WTC11 (cell line): ENCODE measurements at regions not wholly inside any gene's neighbourhood (a gene's known extent, or its start where the extent isn't known, plus 50 kb on each side); places are given as distances from the start of the nearest gene placed in this dataset.

Experiments used
- ATAC-seq: fragments of 200-7000 bp; cut with Tn5 transposase; 2 replicates; pipeline ENCODE4 v1.10.0; 2021; ENCODE audit warnings: mild to moderate bottlenecking, moderate library complexity
- CTCF ChIA-PET: fragments of 300-600 bp; sonication (Branson Sonifier 250); formaldehyde crosslinking; loops from one replicate; lab custom pipeline; 2021; ENCODE audit warnings: antibody characterized with exemption; lab: Charles Lee
- POLR2A ChIA-PET: fragments of 350-600 bp; sonication (Branson Sonifier 250); formaldehyde crosslinking; loops from one replicate; lab custom pipeline; 2021; ENCODE audit warnings: antibody characterized with exemption; lab: Charles Lee
- DNase-seq: peaks from one replicate; pipeline ENCODE4 v3.0.0; 2021; ENCODE audit warnings: low spot score
- H3K27ac Mint-ChIP-seq: 2 replicates; pipeline ENCODE4 v1.8.0; 2021; ENCODE audit warnings: mixed read lengths
- H3K27me3 Mint-ChIP-seq: 2 replicates; pipeline ENCODE4 v1.8.0; 2021; ENCODE audit warnings: low read depth, mild to moderate bottlenecking, moderate library complexity, mixed read lengths
- H3K36me3 Mint-ChIP-seq: 2 replicates; pipeline ENCODE4 v1.8.0; 2021; ENCODE audit warnings: mixed read lengths
- H3K4me1 Mint-ChIP-seq: 2 replicates; pipeline ENCODE4 v1.8.0; 2022; ENCODE audit warnings: mixed read lengths
- H3K4me3 Mint-ChIP-seq: 2 replicates; pipeline ENCODE4 v1.8.0; 2021; ENCODE audit warnings: mild to moderate bottlenecking, moderate library complexity, mixed read lengths
- H3K9me3 Mint-ChIP-seq: 2 replicates; pipeline ENCODE4 v1.8.0; 2021; ENCODE audit warnings: mixed read lengths
- EMX1 ChIP-seq: fragments of 250-450 bp; sonication (Bioruptor Pico); IDR thresholded peaks from 2 replicates; pipeline ENCODE4 v1.8.0; 2021; ENCODE audit warnings: mild to moderate bottlenecking
- ETV6 ChIP-seq: sonication (generic); formaldehyde crosslinking; IDR thresholded peaks from 2 replicates; pipeline ENCODE4 v1.8.1; 2022; ENCODE audit warnings: mild to moderate bottlenecking, missing genetic modification reagents
- GABPB1 ChIP-seq: sonication (generic); formaldehyde crosslinking; IDR thresholded peaks from 2 replicates; pipeline ENCODE4 v1.8.1; 2023; ENCODE audit warnings: mild to moderate bottlenecking, missing genetic modification reagents
- GTF2I ChIP-seq: fragments of 250-450 bp; sonication (Bioruptor Pico); conservative IDR thresholded peaks from 2 replicates; pipeline ENCODE4 v1.4.0; 2021; ENCODE audit warnings: mild to moderate bottlenecking
- IRF2 ChIP-seq: sonication (generic); formaldehyde crosslinking; IDR thresholded peaks from 2 replicates; pipeline ENCODE4 v1.8.0; 2022; ENCODE audit warnings: low read depth, missing genetic modification reagents, borderline replicate concordance
- KAT7 ChIP-seq: sonication (generic); formaldehyde crosslinking; IDR thresholded peaks from 2 replicates; pipeline ENCODE4 v1.8.1; 2023; ENCODE audit warnings: missing genetic modification reagents, mild to moderate bottlenecking, borderline replicate concordance
- MYBL2 ChIP-seq: sonication (generic); formaldehyde crosslinking; IDR thresholded peaks from 2 replicates; pipeline ENCODE4 v1.8.1; 2023; ENCODE audit warnings: mild to moderate bottlenecking, moderate library complexity, missing genetic modification reagents
- NFE2L1 ChIP-seq: sonication (generic); formaldehyde crosslinking; IDR thresholded peaks from 2 replicates; pipeline ENCODE4 v1.8.1; 2023; ENCODE audit warnings: missing genetic modification reagents
- NR2C2 ChIP-seq: sonication (generic); formaldehyde crosslinking; IDR thresholded peaks from 2 replicates; pipeline ENCODE4 v1.8.0; 2022; ENCODE audit warnings: mild to moderate bottlenecking, missing genetic modification reagents
- RELA ChIP-seq: sonication (generic); formaldehyde crosslinking; IDR thresholded peaks from 2 replicates; pipeline ENCODE4 v1.8.1; 2022; ENCODE audit warnings: missing genetic modification reagents, mild to moderate bottlenecking, borderline replicate concordance
- SMAD3 ChIP-seq: sonication (generic); formaldehyde crosslinking; IDR thresholded peaks from 2 replicates; pipeline ENCODE4 v1.8.0; 2022; ENCODE audit warnings: missing genetic modification reagents, mild to moderate bottlenecking, borderline replicate concordance
- SMAD4 ChIP-seq: sonication (generic); formaldehyde crosslinking; IDR thresholded peaks from 2 replicates; pipeline ENCODE4 v1.8.0; 2022; ENCODE audit warnings: mild to moderate bottlenecking, missing genetic modification reagents
- TCF7 ChIP-seq: sonication (generic); formaldehyde crosslinking; IDR thresholded peaks from 2 replicates; pipeline ENCODE4 v1.8.0; 2022; ENCODE audit warnings: mild to moderate bottlenecking, low read depth, missing genetic modification reagents, moderate library complexity
- ZNF263 ChIP-seq: sonication (generic); formaldehyde crosslinking; IDR thresholded peaks from 2 replicates; pipeline ENCODE4 v1.8.1; 2022; ENCODE audit warnings: low read depth, mild to moderate bottlenecking, moderate library complexity, missing genetic modification reagents
- TF ChIP-seq, protein P1 (sequence below): fragments of 250-450 bp; sonication (Bioruptor Pico); IDR thresholded peaks from 2 replicates; pipeline ENCODE4 v1.8.0; 2021; ENCODE audit warnings: mild to moderate bottlenecking
- TF ChIP-seq, protein P2 (sequence below): sonication (generic); formaldehyde crosslinking; IDR thresholded peaks from 2 replicates; pipeline ENCODE4 v1.8.0; 2023; ENCODE audit warnings: mild to moderate bottlenecking, missing genetic modification reagents
- TF ChIP-seq, protein P3 (sequence below): sonication (generic); formaldehyde crosslinking; IDR thresholded peaks from 2 replicates; pipeline ENCODE4 v1.8.1; 2022; ENCODE audit warnings: low read depth, missing genetic modification reagents, borderline replicate concordance
- TF ChIP-seq, protein P4 (sequence below): sonication (generic); formaldehyde crosslinking; IDR thresholded peaks from 2 replicates; pipeline ENCODE4 v1.8.0; 2022; ENCODE audit warnings: mild to moderate bottlenecking, missing genetic modification reagents
- TF ChIP-seq, protein P5 (sequence below): fragments of 250-450 bp; sonication (Bioruptor Pico); IDR thresholded peaks from 2 replicates; pipeline ENCODE4 v1.9.0; 2021; ENCODE audit warnings: mild to moderate bottlenecking
- TF ChIP-seq, protein P6 (sequence below): sonication (generic); formaldehyde crosslinking; IDR thresholded peaks from 2 replicates; pipeline ENCODE4 v1.8.0; 2022; ENCODE audit warnings: mild to moderate bottlenecking, missing genetic modification reagents
- TF ChIP-seq, protein P7 (sequence below): sonication (generic); formaldehyde crosslinking; conservative IDR thresholded peaks from 2 replicates; pipeline ENCODE4 v1.8.1; 2022; ENCODE audit warnings: mild to moderate bottlenecking, missing genetic modification reagents
- TF ChIP-seq, protein P8 (sequence below): sonication (generic); formaldehyde crosslinking; IDR thresholded peaks from 2 replicates; pipeline ENCODE4 v1.8.1; 2023; ENCODE audit warnings: mild to moderate bottlenecking, missing genetic modification reagents, moderate library complexity

DNA sequence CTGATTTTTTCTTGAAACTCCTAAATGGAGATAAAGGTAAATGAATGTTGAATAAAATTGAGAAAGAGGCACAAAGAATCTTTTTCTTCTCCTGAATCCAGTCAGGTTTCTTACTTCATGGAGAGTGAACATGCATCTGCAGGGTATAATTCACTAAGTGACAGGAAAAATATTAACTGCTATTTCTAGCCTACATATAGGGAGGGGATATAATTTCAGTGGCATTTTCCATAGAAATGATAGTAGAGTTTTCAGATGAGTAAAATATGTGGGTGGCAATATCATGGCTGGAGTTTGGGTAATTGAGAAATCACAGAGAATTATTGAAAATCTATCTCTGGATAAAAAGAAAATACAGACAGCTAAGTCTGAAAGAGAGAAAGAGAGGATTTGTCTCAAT is 1227.0 kb upstream of the GJE1 start (continued):
- TF ChIP-seq MYBL2 (no peak), RELA (CRISPR knock-in tag) (no peak)
- TF ChIP-seq, protein P1, sequence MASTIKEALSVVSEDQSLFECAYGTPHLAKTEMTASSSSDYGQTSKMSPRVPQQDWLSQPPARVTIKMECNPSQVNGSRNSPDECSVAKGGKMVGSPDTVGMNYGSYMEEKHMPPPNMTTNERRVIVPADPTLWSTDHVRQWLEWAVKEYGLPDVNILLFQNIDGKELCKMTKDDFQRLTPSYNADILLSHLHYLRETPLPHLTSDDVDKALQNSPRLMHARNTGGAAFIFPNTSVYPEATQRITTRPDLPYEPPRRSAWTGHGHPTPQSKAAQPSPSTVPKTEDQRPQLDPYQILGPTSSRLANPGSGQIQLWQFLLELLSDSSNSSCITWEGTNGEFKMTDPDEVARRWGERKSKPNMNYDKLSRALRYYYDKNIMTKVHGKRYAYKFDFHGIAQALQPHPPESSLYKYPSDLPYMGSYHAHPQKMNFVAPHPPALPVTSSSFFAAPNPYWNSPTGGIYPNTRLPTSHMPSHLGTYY (CRISPR knock-in tag), result no peak

DNA sequence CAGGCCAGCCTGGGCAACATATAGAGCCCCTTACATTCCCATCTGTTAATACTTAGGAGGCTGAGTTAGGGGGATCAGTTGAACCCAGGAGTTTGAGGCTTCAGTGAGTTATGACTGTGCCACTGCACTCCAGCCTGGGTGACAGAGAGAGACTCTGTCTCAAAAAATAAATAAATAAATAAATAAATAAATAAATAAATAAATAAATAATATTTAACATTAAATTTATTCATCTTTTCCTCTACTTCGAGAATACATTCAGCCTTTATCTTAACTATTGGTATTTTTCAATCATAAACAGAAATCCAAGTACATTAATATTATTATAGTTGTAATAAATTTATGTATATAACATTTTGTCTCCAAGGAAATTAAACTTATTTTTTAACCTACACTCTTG is 1227.7 kb upstream of the GJE1 start:
- H3K4me1 Mint-ChIP-seq, result no peaks in the 10 kb centered on the region

More for the DNA sequence above, 1227.7 kb upstream of the GJE1 start:
- Mint-ChIP-seq H3K36me3 (peaks cover 29% of the 10 kb centered on the region), H3K9me3 (peaks cover 42% of the 10 kb centered on the region), H3K4me3 (no peak overlapping the region), H3K27me3 (no peaks in the 10 kb centered on the region; the same call in 1 of the 2 replicates), H3K27ac (no peak overlapping the region)
- CTCF ChIA-PET, result no interaction called here
- ATAC-seq (no peak), DNase-seq (no peak)
- POLR2A ChIA-PET, result interaction anchor here (0.7 kb wide), 1 partner anchor 87 kb away, joined by 3 read pairs; no protein-coding TSS in a partner anchor
- TF ChIP-seq NFE2L1 (CRISPR knock-in tag) (no peak), KAT7 (CRISPR knock-in tag) (no peak), TCF7 (CRISPR knock-in tag) (no peak), MYBL2 (no peak), SMAD3 (CRISPR knock-in tag) (no peak), SMAD4 (CRISPR knock-in tag) (no peak), NR2C2 (CRISPR knock-in tag) (no peak), ETV6 (CRISPR knock-in tag) (no peak), EMX1 (CRISPR knock-in tag) (no peak), GABPB1 (no peak), IRF2 (CRISPR knock-in tag) (no peak), GTF2I (CRISPR knock-in tag) (no peak), ZNF263 (CRISPR knock-in tag) (no peak)
- TF ChIP-seq, protein P2, sequence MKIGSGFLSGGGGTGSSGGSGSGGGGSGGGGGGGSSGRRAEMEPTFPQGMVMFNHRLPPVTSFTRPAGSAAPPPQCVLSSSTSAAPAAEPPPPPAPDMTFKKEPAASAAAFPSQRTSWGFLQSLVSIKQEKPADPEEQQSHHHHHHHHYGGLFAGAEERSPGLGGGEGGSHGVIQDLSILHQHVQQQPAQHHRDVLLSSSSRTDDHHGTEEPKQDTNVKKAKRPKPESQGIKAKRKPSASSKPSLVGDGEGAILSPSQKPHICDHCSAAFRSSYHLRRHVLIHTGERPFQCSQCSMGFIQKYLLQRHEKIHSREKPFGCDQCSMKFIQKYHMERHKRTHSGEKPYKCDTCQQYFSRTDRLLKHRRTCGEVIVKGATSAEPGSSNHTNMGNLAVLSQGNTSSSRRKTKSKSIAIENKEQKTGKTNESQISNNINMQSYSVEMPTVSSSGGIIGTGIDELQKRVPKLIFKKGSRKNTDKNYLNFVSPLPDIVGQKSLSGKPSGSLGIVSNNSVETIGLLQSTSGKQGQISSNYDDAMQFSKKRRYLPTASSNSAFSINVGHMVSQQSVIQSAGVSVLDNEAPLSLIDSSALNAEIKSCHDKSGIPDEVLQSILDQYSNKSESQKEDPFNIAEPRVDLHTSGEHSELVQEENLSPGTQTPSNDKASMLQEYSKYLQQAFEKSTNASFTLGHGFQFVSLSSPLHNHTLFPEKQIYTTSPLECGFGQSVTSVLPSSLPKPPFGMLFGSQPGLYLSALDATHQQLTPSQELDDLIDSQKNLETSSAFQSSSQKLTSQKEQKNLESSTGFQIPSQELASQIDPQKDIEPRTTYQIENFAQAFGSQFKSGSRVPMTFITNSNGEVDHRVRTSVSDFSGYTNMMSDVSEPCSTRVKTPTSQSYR (CRISPR knock-in tag), result no peak
- TF ChIP-seq, protein P3, sequence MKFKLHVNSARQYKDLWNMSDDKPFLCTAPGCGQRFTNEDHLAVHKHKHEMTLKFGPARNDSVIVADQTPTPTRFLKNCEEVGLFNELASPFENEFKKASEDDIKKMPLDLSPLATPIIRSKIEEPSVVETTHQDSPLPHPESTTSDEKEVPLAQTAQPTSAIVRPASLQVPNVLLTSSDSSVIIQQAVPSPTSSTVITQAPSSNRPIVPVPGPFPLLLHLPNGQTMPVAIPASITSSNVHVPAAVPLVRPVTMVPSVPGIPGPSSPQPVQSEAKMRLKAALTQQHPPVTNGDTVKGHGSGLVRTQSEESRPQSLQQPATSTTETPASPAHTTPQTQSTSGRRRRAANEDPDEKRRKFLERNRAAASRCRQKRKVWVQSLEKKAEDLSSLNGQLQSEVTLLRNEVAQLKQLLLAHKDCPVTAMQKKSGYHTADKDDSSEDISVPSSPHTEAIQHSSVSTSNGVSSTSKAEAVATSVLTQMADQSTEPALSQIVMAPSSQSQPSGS, result no peak
- TF ChIP-seq, protein P4, sequence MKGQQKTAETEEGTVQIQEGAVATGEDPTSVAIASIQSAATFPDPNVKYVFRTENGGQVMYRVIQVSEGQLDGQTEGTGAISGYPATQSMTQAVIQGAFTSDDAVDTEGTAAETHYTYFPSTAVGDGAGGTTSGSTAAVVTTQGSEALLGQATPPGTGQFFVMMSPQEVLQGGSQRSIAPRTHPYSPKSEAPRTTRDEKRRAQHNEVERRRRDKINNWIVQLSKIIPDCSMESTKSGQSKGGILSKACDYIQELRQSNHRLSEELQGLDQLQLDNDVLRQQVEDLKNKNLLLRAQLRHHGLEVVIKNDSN (CRISPR knock-in tag), result no peak
- TF ChIP-seq, protein P5, sequence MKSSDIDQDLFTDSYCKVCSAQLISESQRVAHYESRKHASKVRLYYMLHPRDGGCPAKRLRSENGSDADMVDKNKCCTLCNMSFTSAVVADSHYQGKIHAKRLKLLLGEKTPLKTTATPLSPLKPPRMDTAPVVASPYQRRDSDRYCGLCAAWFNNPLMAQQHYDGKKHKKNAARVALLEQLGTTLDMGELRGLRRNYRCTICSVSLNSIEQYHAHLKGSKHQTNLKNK (CRISPR knock-in tag), result no peak
- TF ChIP-seq, protein P6, sequence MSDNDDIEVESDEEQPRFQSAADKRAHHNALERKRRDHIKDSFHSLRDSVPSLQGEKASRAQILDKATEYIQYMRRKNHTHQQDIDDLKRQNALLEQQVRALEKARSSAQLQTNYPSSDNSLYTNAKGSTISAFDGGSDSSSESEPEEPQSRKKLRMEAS (CRISPR knock-in tag), result no peak
- TF ChIP-seq, protein P7, sequence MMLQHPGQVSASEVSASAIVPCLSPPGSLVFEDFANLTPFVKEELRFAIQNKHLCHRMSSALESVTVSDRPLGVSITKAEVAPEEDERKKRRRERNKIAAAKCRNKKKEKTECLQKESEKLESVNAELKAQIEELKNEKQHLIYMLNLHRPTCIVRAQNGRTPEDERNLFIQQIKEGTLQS, result no peak
- TF ChIP-seq, protein P8, sequence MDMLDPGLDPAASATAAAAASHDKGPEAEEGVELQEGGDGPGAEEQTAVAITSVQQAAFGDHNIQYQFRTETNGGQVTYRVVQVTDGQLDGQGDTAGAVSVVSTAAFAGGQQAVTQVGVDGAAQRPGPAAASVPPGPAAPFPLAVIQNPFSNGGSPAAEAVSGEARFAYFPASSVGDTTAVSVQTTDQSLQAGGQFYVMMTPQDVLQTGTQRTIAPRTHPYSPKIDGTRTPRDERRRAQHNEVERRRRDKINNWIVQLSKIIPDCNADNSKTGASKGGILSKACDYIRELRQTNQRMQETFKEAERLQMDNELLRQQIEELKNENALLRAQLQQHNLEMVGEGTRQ, result no peak
- TF ChIP-seq, all 79 proteins: peak for 0
